ENCODE measurements at regions not wholly inside any gene's neighbourhood (a gene's known extent, or its start where the extent isn't known, plus 50 kb on each side); places are given as distances from the start of the nearest gene placed in this dataset.

GRCh38 chr22:48870436-48870835 is 957.2 kb downstream of the BRD1 start (continued):
- TF ChIP-seq ZNF462 (CRISPR knock-in tag; IDR thresholded peaks at IDR 0.05) = no peak
- no peak for TF ChIP-seq ZNF114 (CRISPR knock-in tag; IDR thresholded peaks at IDR 0.05)
- TF ChIP-seq CREB1 (CRISPR knock-in tag; IDR thresholded peaks at IDR 0.05; ENCODE audit: low read depth) = no peak
- TF ChIP-seq JUNB (IDR thresholded peaks at IDR 0.05; ENCODE audit: unreplicated experiment) = no peak

GRCh38 chr22:48869788-48870187 is 957.9 kb downstream of the BRD1 start:
- Mint-ChIP-seq H3K36me3 (ENCODE audit: low read depth) (no peaks in the 10 kb centered on the region), H3K4me1 (peaks cover 8% of the 10 kb centered on the region), H3K9me3 (peaks cover 5% of the 10 kb centered on the region; the same call in 2 of the 3 replicates), H3K4me3 (no peak overlapping the region), H3K27me3 (ENCODE audit: insufficient read depth, low read depth, poor library complexity) (peaks cover 3% of the 10 kb centered on the region), H3K27ac (no peak overlapping the region)
- H3K4me2 ChIP-seq = no peak overlapping the region
- no peak for DNase-seq (ENCODE audit: low spot score)
- H3K27me3 ChIP-seq (ENCODE audit: insufficient read depth) = no peaks in the 10 kb centered on the region
- no peak overlapping the region for H3K4me3 ChIP-seq
- no peaks in the 10 kb centered on the region for H3K4me1 ChIP-seq (ENCODE audit: insufficient read depth)
- no peaks in the 10 kb centered on the region for H3K36me3 ChIP-seq (ENCODE audit: insufficient read depth)
- no peaks in the 10 kb centered on the region for H3K79me2 ChIP-seq (replicated peaks; ENCODE audit: insufficient read depth)
- H4K20me1 ChIP-seq (replicated peaks; ENCODE audit: insufficient read depth) = no peaks in the 10 kb centered on the region
- H3F3A ChIP-seq (replicated peaks; ENCODE audit: low read depth) = no peaks in the 10 kb centered on the region
- H2AFZ ChIP-seq = no peak overlapping the region
- H3K27ac ChIP-seq (ENCODE audit: low read depth) = no peak overlapping the region
- ATAC-seq = no peak
- no peaks in the 10 kb centered on the region for H3K9me2 ChIP-seq (ENCODE audit: insufficient read depth)
- TF ChIP-seq POLR2AphosphoS5 (IDR thresholded peaks at IDR 0.05; ENCODE audit: low read depth) (no peak), STAT1 (IDR thresholded peaks at IDR 0.05; ENCODE audit: unreplicated experiment) (no peak), NANOG (IDR thresholded peaks at IDR 0.05; ENCODE audit: borderline replicate concordance) (no peak), CTCF (conservative IDR thresholded peaks at IDR 0.05; ENCODE audit: low read depth in 2 of 2) (no peak), EZH2 (IDR thresholded peaks at IDR 0.05; ENCODE audit: low read depth, unreplicated experiment) (no peak), ETS1 (IDR thresholded peaks at IDR 0.05) (no peak), EZH2phosphoT487 (IDR thresholded peaks at IDR 0.05; ENCODE audit: unreplicated experiment) (no peak)

Measured in GM23338 (cell line).